OCI-LY1 (cell line): ENCODE measurements at regions not wholly inside any gene's neighbourhood (a gene's known extent, or its start where the extent isn't known, plus 50 kb on each side); places are given as distances from the start of the nearest gene placed in this dataset.

Source experiments
- H2AFZ ChIP-seq: fragments of 200-600 bp; sonication (generic), shearing (Covaris generic); 2 replicates; pipeline ENCODE4 v1.6.0; 2014; ENCODE audit warnings: antibody characterized with exemption, mild to moderate bottlenecking, low read length
- H3F3A ChIP-seq: fragments of 200-600 bp; sonication (generic), shearing (Covaris generic); 2 replicates; pipeline ENCODE4 v1.6.0; 2014; ENCODE audit warnings: mild to moderate bottlenecking, antibody characterized with exemption, low read length, moderate library complexity; ENCODE audit not compliant: insufficient read depth
- H3K27ac ChIP-seq: fragments of 200-600 bp; sonication (generic); 2 replicates; pipeline ENCODE4 v1.5.1; 2014; ENCODE audit warnings: low read length, mixed run types, mild to moderate bottlenecking, low read depth; ENCODE audit not compliant: poor library complexity, severe bottlenecking
- H3K27me3 ChIP-seq: fragments of 200-600 bp; sonication (generic); 2 replicates; pipeline ENCODE4 v1.6.0; 2014; ENCODE audit warnings: antibody characterized with exemption, mild to moderate bottlenecking, low read length, moderate library complexity; ENCODE audit not compliant: insufficient read depth
- H3K36me3 ChIP-seq: fragments of 200-600 bp; sonication (generic); 2 replicates; pipeline ENCODE4 v1.6.1; 2014; ENCODE audit warnings: mild to moderate bottlenecking, antibody characterized with exemption, low read length, moderate library complexity, mixed read lengths; ENCODE audit not compliant: insufficient read depth
- H3K4me1 ChIP-seq: fragments of 200-600 bp; sonication (generic); 2 replicates; pipeline ENCODE4 v1.5.1; 2014; ENCODE audit warnings: mild to moderate bottlenecking, low read length, moderate library complexity; ENCODE audit not compliant: insufficient read depth, severe bottlenecking
- H3K4me2 ChIP-seq: fragments of 200-600 bp; sonication (generic), shearing (Covaris generic); 2 replicates; pipeline ENCODE4 v1.6.1; 2014; ENCODE audit warnings: low read length
- H3K4me3 ChIP-seq: fragments of 200-600 bp; sonication (generic); 2 replicates; pipeline ENCODE4 v1.5.1; 2014; ENCODE audit warnings: low read length, low read depth, mild to moderate bottlenecking, mixed read lengths; ENCODE audit not compliant: poor library complexity, severe bottlenecking
- H3K79me2 ChIP-seq: fragments of 200-600 bp; shearing (Covaris generic); 2 replicates; pipeline ENCODE4 v1.6.1; 2016; ENCODE audit warnings: mixed run types, low read length, mixed read lengths; ENCODE audit not compliant: insufficient read depth
- H3K9ac ChIP-seq: fragments of 200-600 bp; sonication (generic), shearing (Covaris generic); 2 replicates; pipeline ENCODE4 v1.6.1; 2014; ENCODE audit warnings: mild to moderate bottlenecking, low read length, mixed read lengths
- H3K9me2 ChIP-seq: fragments of 200-600 bp; sonication (generic), shearing (Covaris generic); 2 replicates; pipeline ENCODE4 v1.6.1; 2014; ENCODE audit warnings: low read depth, mild to moderate bottlenecking, low read length, mixed read lengths
- H3K9me3 ChIP-seq: fragments of 200-600 bp; shearing (Covaris generic); 2 replicates; pipeline ENCODE4 v1.6.1; 2014; ENCODE audit warnings: low read length, mixed read lengths
- H4K20me1 ChIP-seq: fragments of 200-600 bp; sonication (generic), shearing (Covaris generic); 2 replicates; pipeline ENCODE4 v1.6.0; 2016; ENCODE audit warnings: mild to moderate bottlenecking, low read length; ENCODE audit not compliant: insufficient read depth
- EZH2 ChIP-seq: fragments of 200-600 bp; sonication (generic), shearing (Covaris generic); IDR thresholded peaks from 2 replicates; pipeline ENCODE4 v1.8.0; 2017; ENCODE audit warnings: borderline replicate concordance, mixed run types, mild to moderate bottlenecking, antibody characterized with exemption, low read length, moderate library complexity, mixed read lengths
- TF ChIP-seq, protein P1 (sequence below): fragments of 200-600 bp; sonication (generic), shearing (Covaris generic); IDR thresholded peaks from 2 replicates; pipeline ENCODE4 v1.5.1; 2017; ENCODE audit warnings: mild to moderate bottlenecking, antibody characterized with exemption, low read length, moderate library complexity, mixed read lengths

DNA sequence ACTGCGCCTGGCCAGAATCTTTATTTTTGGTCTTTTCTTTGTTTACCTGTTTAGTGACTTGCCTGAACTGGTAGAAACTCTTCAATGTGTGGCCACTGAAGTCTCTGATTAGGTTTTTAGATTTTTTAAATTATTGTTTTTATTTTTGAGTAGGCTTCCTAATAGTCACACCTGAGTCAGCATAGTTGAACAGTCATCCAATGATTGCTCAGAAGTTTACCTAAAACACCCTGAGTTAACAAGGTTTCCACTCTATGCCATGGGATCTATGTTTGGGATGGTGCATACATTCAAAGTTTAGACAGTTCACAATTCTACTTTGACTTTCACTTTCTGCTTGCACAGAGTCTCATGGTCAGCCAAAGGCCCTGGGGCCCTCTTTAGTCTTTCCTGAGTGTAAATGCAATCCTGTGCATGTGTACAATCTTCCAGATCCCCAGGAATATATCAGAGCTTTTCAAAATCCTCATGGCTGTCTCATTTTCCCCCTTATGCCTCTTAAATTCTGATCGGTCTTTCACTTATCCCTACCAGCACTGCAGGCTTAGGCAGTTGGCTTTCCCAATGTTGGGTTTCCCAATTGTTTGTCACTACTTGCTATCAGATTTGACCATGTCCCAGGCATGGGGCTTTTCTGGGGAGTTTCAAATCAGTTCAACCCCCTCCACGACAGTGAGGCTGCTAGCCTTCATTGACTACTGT is 114.4 kb upstream of the RAB3GAP2 start:
- Histone ChIP-seq H3F3A (no peaks in the 10 kb centered on the region), H4K20me1 (no peaks in the 10 kb centered on the region), H3K4me3 (no peak overlapping the region), H3K27ac (no peak overlapping the region), H2AFZ (no peak overlapping the region), H3K9me3 (no peaks in the 10 kb centered on the region), H3K9me2 (no peaks in the 10 kb centered on the region), H3K27me3 (no peaks in the 10 kb centered on the region), H3K4me1 (no peaks in the 10 kb centered on the region), H3K4me2 (no peak overlapping the region), H3K9ac (no peak overlapping the region), H3K79me2 (no peaks in the 10 kb centered on the region), H3K36me3 (no peaks in the 10 kb centered on the region)
- TF ChIP-seq EZH2: no peak
- TF ChIP-seq, protein P1, sequence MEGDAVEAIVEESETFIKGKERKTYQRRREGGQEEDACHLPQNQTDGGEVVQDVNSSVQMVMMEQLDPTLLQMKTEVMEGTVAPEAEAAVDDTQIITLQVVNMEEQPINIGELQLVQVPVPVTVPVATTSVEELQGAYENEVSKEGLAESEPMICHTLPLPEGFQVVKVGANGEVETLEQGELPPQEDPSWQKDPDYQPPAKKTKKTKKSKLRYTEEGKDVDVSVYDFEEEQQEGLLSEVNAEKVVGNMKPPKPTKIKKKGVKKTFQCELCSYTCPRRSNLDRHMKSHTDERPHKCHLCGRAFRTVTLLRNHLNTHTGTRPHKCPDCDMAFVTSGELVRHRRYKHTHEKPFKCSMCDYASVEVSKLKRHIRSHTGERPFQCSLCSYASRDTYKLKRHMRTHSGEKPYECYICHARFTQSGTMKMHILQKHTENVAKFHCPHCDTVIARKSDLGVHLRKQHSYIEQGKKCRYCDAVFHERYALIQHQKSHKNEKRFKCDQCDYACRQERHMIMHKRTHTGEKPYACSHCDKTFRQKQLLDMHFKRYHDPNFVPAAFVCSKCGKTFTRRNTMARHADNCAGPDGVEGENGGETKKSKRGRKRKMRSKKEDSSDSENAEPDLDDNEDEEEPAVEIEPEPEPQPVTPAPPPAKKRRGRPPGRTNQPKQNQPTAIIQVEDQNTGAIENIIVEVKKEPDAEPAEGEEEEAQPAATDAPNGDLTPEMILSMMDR: no peak

DNA sequence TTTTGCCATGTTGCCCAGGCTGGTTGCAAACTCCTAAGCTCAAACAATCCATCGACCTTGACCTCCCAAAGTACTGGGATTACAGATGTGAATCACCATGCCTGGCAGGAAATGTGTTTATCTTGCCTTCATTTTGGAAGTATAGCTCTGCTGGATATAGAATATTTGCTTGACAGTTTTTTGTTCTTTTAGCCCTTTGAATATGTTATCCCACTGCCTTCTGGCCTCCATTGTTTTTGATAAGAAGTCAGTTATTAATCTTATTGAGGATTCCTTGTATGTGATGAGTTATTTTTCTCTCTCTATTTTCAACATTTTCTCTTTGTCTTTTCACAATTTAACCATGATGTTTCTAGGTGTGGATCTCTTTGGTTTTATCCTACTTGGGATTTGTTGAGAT is 112.9 kb upstream of the RAB3GAP2 start:
- no peaks in the 10 kb centered on the region for H3K79me2 ChIP-seq
- TF ChIP-seq, protein P1: no peak
- no peak for TF ChIP-seq EZH2
- no peaks in the 10 kb centered on the region for H3K27me3 ChIP-seq
- no peaks in the 10 kb centered on the region for H3K4me1 ChIP-seq
- no peaks in the 10 kb centered on the region for H4K20me1 ChIP-seq
- H3K36me3 ChIP-seq: no peaks in the 10 kb centered on the region
- no peak overlapping the region for H3K4me2 ChIP-seq
- no peak overlapping the region for H3K4me3 ChIP-seq
- H3K9me3 ChIP-seq: no peaks in the 10 kb centered on the region
- no peak overlapping the region for H3K9ac ChIP-seq
- H3F3A ChIP-seq: no peaks in the 10 kb centered on the region
- no peaks in the 10 kb centered on the region for H3K9me2 ChIP-seq
- H2AFZ ChIP-seq: no peak overlapping the region
- no peak overlapping the region for H3K27ac ChIP-seq

- Histone ChIP-seq H3K9me2 (no peaks in the 10 kb centered on the region), H3K27ac (no peak overlapping the region), H2AFZ (no peak overlapping the region), H3K4me2 (no peak overlapping the region), H3F3A (no peaks in the 10 kb centered on the region), H3K4me3 (no peak overlapping the region), H3K9me3 (no peaks in the 10 kb centered on the region), H3K9ac (no peak overlapping the region), H3K27me3 (no peaks in the 10 kb centered on the region), H3K36me3 (no peaks in the 10 kb centered on the region), H4K20me1 (no peaks in the 10 kb centered on the region), H3K79me2 (no peaks in the 10 kb centered on the region), H3K4me1 (no peaks in the 10 kb centered on the region)
- TF ChIP-seq EZH2: no peak
- TF ChIP-seq, protein P1: no peak
Observed at GRCh38 chr1:220382994-220383393, 110.7 kb upstream of the RAB3GAP2 start.
